KG1 (cell line): ENCODE measurements at regions not wholly inside any gene's neighbourhood (a gene's known extent, or its start where the extent isn't known, plus 50 kb on each side); places are given as distances from the start of the nearest gene placed in this dataset.

Experiments
- DNase-seq: peaks from one replicate; lab custom pipeline; 2025; lab: John Stamatoyannopoulos, UW

DNA sequence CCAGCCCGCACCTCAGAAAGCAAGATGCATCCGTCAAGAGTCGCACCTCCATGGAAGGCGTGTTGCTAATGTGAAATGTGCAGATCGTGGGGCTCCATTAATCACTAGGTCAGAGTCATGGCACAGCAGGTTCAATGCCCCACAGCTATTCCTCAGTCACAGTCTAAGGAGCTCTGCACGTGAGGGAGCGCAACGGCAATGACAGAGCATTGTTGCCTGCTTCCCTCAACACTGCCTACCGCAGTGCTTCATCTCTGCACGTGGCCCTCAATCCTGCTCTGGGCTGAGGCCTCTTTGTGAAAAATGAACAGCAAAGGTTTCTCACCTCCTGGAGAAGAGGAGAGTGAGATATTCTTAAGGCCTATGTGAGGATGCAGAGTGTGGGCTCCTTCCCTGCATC is 995.2 kb upstream of the TMEM132C start:
- DNase-seq, result no peak

- no peak for DNase-seq
Measured at GRCh38 chr12:127272864-127273263, 994.1 kb upstream of the TMEM132C start.

DNA sequence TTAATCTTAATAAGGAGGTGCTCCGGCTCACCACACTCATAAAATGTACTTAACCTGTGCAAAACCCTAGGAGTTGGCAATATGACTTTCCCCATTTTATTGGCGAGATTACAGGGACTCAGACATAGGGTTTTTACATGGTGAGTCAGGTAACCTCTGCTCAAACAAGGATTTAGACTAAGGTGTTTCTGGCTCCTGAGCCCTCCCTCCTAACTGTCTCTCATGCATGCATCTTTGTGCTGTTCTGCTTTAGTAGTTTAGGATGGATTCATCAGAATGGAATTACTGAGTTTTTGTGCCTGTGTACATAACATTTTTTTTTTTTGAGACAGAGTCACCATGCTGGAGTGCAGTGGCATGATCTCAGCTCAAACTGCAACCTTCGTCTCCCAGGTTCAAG is 993.3 kb upstream of the TMEM132C start:
- no peak for DNase-seq

DNA sequence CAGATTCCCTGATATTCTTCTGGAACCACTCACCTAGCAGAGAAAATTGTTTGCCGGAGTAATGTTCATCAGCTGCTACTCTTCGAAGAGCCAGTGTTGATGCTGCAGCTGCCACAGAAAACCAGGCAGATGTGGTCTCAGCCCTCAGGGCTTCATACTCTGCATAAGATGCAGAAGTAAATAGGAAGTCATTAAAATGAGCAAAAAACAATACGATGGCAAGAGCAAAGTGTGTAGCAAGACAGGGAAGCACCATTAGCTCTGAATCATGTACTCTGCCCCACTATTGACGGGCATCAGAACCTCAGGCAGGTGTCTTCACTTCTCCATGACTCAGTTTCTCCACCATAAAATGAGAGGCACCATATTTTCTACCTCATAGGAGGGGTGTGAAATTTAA is 991.6 kb upstream of the TMEM132C start:
- no peak for DNase-seq

GRCh38 chr12:127277882-127278281 is 989.1 kb upstream of the TMEM132C start:
- no peak for DNase-seq

- no peak for DNase-seq
Measured at GRCh38 chr12:127278351-127278750, 988.6 kb upstream of the TMEM132C start.

DNA sequence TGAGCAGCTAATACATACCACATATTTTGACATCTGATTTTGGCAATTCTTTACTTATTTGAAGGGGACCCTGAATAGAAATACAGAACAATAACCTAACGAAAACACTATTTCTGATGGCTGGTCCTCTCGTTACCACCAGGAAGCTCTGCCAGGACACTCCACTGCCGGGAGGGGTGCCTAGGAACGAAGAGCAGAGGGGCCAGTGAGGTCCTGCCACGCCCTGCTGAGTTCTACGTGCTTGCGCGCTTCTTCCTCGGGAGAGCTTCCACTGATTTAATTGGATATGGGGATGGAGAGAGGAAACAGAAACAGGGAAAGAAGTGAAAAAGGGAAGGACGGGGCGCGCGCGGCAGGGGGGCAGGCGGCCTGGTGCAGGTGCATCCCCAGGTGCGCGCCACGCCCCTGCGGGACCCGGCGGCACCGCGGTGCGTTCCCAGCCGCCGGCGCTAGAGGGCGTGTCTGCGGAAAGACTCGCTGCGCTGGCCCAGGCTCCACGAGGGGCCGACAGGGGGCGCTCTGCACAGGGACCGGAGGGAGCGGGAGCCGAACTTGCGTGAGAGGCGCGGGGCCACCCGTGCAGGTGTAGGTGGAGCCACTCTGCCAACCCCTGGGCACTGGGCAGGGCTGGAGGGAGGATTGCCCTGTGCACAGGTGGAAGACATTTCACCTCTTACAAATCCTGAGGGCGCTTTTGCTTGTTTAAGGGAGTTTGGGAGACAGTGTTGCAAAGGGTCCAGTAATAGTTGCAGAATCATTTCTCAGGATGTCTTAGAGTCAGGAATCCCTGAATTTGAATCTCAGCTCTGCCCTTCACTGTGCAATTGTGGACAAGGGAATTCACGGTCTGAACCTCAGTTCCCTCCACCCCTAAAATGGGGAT is 986.3 kb upstream of the TMEM132C start:
- DNase-seq, result no peak

DNA sequence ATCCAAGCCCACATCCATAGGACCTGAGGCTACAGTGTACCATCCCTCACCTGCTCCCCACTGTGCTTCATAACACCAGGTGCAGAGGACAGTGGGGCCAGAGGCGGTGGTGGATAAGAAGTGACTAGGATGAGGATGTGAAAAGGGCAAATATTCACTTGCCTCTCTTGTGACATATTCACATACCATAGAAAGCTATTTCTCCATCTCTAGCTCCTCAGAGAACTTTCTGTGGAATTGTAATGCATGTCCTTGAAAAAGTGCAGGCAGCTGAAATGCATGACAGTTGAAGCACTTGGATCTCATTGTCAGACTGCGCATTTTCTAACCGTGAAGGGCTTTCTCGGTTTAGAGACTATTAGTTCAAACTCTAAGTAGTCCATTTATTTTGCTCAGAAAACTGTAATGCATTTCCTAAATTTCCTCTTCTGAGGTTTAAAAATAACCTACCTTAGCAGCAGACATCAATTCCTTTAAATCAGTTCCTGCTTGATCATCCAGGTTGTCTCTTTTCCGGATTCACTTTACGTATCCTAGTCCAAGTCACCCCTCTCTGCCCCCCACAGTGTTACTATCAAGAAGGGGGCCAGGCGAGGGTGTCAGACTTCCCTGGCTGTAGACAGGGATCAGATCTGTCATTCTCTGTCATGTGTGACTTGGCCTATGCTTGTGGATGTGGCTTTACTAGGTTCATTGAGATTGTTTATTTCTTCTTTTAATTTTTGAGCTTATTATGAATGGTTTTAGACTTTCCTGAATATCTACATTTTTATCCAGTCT is 984.0 kb upstream of the TMEM132C start:
- DNase-seq, result no peak

- no peak for DNase-seq
Measured at GRCh38 chr12:127284021-127284420, 982.9 kb upstream of the TMEM132C start.

GRCh38 chr12:127284870-127285431 is 982.0 kb upstream of the TMEM132C start:
- no peak for DNase-seq

DNA sequence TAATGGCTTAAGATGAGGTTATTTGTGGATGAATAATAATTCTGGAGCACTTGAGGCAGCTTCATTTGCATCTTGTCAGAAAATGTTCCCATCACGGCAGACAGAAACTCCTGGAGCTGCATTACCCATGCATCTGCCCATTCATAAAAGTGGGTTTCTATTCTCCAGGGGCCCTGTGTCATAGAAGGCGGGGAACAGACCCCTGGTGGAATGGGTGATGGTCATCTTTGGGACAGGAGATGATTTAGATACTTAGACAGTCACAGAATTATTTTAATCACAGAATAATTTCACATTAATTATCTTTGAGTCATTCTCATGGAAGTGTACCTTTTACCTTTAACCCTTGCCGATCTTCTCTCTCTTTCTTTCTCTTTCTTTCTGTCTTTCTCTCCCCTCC is 980.7 kb upstream of the TMEM132C start:
- DNase-seq, result no peak

DNA sequence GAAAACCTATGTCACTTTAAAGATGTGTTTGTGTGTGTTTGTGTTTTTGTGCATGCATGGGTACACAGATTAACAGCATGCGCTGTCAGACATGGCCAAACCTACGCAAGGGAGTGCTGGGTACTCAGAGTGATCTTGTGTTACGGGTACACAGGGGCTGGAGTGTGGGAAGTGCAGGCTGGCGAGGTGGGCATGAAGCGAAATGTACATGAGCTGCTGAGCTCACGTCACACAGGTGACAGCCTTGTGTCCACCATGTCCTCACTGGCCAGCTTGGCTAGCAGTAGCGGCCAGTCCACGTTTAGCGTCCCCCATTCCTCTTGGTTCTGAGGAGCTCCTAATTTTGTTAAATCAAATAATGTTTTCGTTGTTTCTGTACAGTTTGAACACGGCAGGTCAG is 979.7 kb upstream of the TMEM132C start:
- DNase-seq, result no peak

DNA sequence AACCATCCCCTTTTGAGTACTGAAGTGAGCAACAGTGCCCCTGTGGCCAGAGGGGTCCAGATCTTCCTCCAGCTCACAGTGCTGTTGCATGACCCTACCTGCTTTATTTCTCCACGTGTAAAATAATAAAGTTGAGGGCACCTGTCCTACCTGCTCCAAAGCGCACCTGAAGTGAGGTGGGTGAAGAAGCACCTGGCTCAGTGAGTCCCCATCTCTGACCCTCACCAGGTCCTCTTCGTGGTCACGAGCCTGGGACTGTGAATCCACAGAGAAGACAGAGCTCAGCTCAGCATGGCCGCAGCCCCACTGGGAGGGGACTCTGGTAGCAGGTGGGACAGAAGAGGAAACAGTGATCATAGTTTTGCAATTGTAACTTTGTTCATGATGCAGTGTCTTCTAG is 976.7 kb upstream of the TMEM132C start:
- no peak for DNase-seq

DNA sequence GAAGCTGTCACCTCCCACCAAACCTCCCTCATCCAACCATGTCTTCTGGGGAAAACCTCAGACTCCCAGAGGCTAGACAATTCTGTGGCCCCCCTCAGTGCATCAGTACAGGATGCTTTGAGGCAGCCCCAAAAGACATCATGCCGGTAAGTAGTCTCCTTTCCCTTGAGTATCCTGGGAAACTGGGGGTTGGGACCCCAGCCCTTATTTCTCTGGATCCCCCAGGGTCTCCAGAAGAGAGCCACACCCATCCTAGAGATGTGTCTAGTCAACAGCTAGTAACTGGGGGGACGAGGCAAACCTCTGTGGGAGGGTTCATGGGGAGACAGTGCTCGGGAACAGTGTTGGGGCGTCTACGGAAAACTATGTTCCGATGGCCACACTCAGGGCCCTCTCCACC is 974.2 kb upstream of the TMEM132C start:
- DNase-seq, result no peak

DNA sequence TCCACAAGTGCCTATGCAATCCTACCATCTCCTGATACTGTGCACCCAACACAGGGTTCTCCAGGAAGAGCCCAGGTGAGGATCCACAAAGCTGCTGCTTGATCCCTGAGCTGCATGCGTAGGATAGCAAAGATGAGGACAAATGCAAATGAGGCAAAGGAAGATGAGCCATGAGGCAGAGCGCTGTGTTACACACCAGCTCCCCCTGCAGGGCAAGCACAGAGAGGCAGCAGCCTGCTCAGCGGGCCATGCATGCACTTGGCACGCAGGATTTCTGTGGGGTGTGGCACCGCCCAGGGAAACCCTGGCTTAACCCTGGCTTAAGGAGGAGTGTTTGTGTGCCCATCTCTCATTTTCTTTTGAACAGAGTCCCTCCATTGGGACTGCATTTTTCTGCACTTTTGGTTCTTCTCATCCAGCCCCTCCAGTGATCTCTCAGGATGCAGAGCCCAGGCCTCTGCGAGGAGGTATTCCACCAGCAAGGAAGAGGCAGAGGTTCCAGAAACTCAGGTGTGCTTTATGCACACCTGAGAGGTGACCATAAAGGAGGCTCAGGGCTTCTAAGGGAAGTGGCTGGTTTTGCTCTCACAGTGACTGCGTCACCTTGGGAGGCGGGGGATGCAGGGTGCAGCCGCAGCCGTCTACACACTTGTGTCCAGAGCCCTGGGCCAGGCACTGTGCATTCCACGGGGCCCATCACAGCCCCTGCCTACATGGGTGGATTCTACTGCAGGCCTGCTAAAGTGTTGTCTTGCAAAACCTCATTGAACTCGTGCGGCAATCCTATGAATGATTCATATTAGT is 973.3 kb upstream of the TMEM132C start:
- no peak for DNase-seq

DNA sequence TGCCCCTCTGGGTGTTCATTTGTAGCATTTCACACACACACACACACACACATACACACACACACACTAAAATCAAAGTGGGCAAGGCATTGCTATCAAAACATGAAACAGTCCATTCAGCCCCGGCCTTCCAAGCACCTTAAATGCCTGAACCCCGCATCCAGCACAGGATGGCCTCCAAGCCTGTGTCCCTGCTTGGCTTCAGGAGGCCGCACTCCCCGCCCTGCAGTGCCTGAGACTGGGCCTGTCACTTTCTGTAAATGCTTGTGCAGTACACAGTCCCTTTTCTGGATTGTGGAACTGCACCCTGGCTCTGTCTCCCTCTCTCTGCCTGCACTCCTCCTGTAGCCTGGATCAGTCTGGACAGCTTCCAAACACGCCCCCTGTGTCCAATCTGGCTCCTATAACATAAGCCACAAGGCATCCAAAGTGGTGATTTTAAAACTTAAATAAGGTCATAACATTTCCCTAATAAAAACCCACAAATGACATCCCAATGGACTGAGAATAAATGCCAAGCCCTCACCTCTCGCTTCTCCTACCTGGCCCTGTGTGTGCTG is 972.2 kb upstream of the TMEM132C start:
- DNase-seq, result no peak

GRCh38 chr12:127295630-127296029 is 971.3 kb upstream of the TMEM132C start:
- no peak for DNase-seq

DNA sequence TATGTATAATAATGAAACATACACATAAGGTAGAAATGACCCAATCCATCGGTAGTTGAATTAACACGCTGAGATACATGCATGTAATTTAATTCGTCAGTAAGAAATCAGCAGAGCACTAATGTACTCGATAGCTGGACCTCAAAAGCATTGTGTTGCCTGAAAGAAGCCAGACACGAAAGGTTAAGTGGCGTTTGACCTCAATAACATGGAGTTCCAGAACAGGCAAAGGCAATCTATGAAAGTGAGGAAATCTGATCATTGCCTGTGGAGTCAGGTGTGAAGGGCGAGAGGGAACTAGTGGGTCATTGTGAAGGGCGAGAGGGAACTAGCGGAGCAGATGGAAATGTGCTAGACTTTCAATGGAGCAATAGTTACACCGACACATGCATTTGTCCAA is 970.4 kb upstream of the TMEM132C start:
- no peak for DNase-seq

GRCh38 chr12:127297327-127297726 is 969.6 kb upstream of the TMEM132C start:
- no peak for DNase-seq

- no peak for DNase-seq
Measured at GRCh38 chr12:127300075-127300474, 966.9 kb upstream of the TMEM132C start.

GRCh38 chr12:127300753-127301152 is 966.2 kb upstream of the TMEM132C start:
- no peak for DNase-seq

DNA sequence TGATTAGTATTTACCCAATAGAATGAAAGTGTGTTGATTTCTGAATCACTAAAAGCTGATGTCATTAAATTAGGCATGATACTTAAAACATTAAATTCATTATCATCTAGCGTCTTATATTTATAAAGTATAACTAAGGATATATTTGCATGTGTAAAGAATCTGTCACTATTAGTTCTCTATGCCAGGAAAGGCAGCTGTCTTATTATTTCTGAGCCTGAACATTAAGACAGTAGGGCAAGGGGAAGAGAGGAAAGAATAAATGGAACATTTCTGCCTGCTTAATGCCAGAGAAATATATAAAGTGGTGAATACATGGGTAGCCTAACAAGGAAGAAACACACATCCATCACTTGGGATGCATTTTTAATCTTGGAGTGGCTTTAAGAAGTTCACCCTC is 965.1 kb upstream of the TMEM132C start:
- DNase-seq, result no peak
